ENCODE measurements at regions not wholly inside any gene's neighbourhood (a gene's known extent, or its start where the extent isn't known, plus 50 kb on each side); places are given as distances from the start of the nearest gene placed in this dataset.

DNA sequence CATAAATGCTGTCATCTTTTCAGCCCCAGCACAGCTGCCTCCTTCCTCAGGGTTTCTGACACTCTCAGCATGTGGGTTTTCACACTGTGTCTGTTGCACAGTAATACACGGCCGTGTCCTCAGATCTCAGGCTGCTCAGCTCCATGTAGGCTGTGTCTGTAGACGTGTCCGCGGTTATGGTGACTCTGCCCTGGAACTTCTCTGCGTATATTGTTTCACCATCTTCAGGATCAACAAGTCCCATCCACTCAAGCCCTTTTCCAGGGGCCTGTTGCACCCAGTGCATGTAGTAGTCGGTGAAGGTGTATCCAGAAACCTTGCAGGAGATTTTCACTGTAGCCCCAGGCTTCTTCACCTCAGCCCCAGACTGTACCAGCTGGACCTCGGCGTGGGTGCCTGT lies 1210.6 kb downstream of the TMEM121 start:
- TF ChIP-seq SUZ12 (IDR thresholded peaks at IDR 0.05; ENCODE audit: extremely low read depth, insufficient read depth, insufficient read length) (no peak), ZNF274 (IDR thresholded peaks at IDR 0.05; ENCODE audit: low read depth, low read length) (no peak), YY1 (IDR thresholded peaks at IDR 0.05; ENCODE audit: insufficient read depth, insufficient read length) (no peak)

Data from NT2/D1 (cell line).